K562 (cell line): ENCODE measurements at regions not wholly inside any gene's neighbourhood (a gene's known extent, or its start where the extent isn't known, plus 50 kb on each side); places are given as distances from the start of the nearest gene placed in this dataset.
A peak's percentile ranks its signal among the peaks of the same experiment; 100 is the strongest.

ENCODE experiments used
- ATF6 ChIP-seq: sonication (generic); formaldehyde crosslinking; IDR thresholded peaks from 2 replicates; pipeline ENCODE4 v1.4.0; 2020; ENCODE audit warnings: mild to moderate bottlenecking, missing genetic modification reagents
- CREM ChIP-seq: IDR thresholded peaks from 2 replicates; pipeline ENCODE4 v1.6.1; 2014; ENCODE audit warnings: antibody characterized with exemption, low read depth
- CTCFL ChIP-seq: IDR thresholded peaks from 2 replicates; pipeline ENCODE4 v1.6.1; 2011; ENCODE audit warnings: borderline replicate concordance, low read depth, mild to moderate bottlenecking, moderate library complexity, low read length; ENCODE audit not compliant: insufficient read depth, poor library complexity, severe bottlenecking
- CXXC5 ChIP-seq: fragments of 250-450 bp; sonication (Bioruptor Pico); IDR thresholded peaks from 2 replicates; pipeline ENCODE4 v1.8.0; 2022; ENCODE audit warnings: inconsistent platforms, mild to moderate bottlenecking, moderate library complexity
- GABPA ChIP-seq: fragments of 200-800 bp; sonication (Bioruptor generic); conservative IDR thresholded peaks from 2 replicates; pipeline ENCODE4 v1.6.1; 2016; ENCODE audit warnings: low read depth, missing genetic modification characterization, missing compliant biosample characterization
- HCFC1 ChIP-seq: IDR thresholded peaks from 2 replicates; pipeline ENCODE4 v1.6.1; 2012; ENCODE audit warnings: low read depth, low read length, improper control_type of control experiment
- HIVEP1 ChIP-seq: fragments of 250-450 bp; sonication (Bioruptor Pico); IDR thresholded peaks from 2 replicates; pipeline ENCODE4 v1.4.0; 2020; ENCODE audit warnings: mild to moderate bottlenecking
- HMGN3 ChIP-seq: IDR thresholded peaks from 2 replicates; pipeline ENCODE4 v1.6.1; 2011; ENCODE audit warnings: borderline replicate concordance, low read depth, mild to moderate bottlenecking, mixed read lengths, low read length; ENCODE audit not compliant: insufficient read length; ENCODE audit errors: extremely low read depth
- KDM1A ChIP-seq, 2 experiments: fragments of 450-650 bp; IDR thresholded peaks; 2 replicates each; pipeline ENCODE4 v1.6.1; 2016; ENCODE audit warnings: mild to moderate bottlenecking in 2 of 2
- MAFK ChIP-seq: IDR thresholded peaks from 2 replicates; pipeline ENCODE4 v1.6.1; 2011; ENCODE audit warnings: low read length, improper control_type of control experiment
- MBD2 ChIP-seq: sonication (generic); IDR thresholded peaks from 2 replicates; pipeline ENCODE4 v1.6.1; 2016; ENCODE audit warnings: low read depth, borderline replicate concordance
- NONO ChIP-seq, 2 experiments: fragments of 200-400 bp in 1 of 2; fragments of 450-650 bp in 1 of 2; formaldehyde crosslinking in 1 of 2; IDR thresholded peaks; 2 replicates each; pipeline ENCODE4 v1.6.1; 2017; ENCODE audit warnings: low read depth in 2 of 2, mild to moderate bottlenecking in 2 of 2, moderate library complexity in 2 of 2, low read length in 1 of 2
- NR1H2 ChIP-seq: sonication (generic); formaldehyde crosslinking; IDR thresholded peaks from 2 replicates; pipeline ENCODE4 v1.4.0; 2020; ENCODE audit warnings: mild to moderate bottlenecking, missing genetic modification reagents
- NR2C1 ChIP-seq, 2 experiments: fragments of 450-650 bp; IDR thresholded peaks; 2 replicates each; pipeline ENCODE4 v1.6.1; 2017; ENCODE audit warnings: mild to moderate bottlenecking in 2 of 2, antibody characterized with exemption in 1 of 2, inconsistent platforms in 1 of 2, missing compliant biosample characterization in 1 of 2, missing genetic modification characterization in 1 of 2
- NRF1 ChIP-seq, 2 experiments: fragments of 450-650 bp; IDR thresholded peaks in 1 of 2; conservative IDR thresholded peaks in 1 of 2; 2 replicates each; pipeline ENCODE4 v1.6.1; 2014; ENCODE audit warnings: mild to moderate bottlenecking in 2 of 2
- POLR2AphosphoS5 ChIP-seq: IDR thresholded peaks from 2 replicates; pipeline ENCODE4 v1.6.1; 2011; ENCODE audit warnings: mild to moderate bottlenecking, low read depth, low read length, moderate library complexity; ENCODE audit not compliant: control insufficient read depth, insufficient read depth
- SMC3 ChIP-seq: conservative IDR thresholded peaks from 2 replicates; pipeline ENCODE4 v1.6.1; 2011; ENCODE audit warnings: low read depth, low read length, improper control_type of control experiment; ENCODE audit not compliant: insufficient read depth
- SP2 ChIP-seq: IDR thresholded peaks from 2 replicates; pipeline ENCODE4 v1.6.1; 2011; ENCODE audit warnings: mild to moderate bottlenecking, low read depth, low read length, moderate library complexity; ENCODE audit not compliant: poor library complexity, severe bottlenecking; ENCODE audit errors: extremely low read depth
- SUPT5H ChIP-seq: fragments of 450-650 bp; IDR thresholded peaks from 2 replicates; pipeline ENCODE4 v1.6.1; 2016
- TBL1XR1 ChIP-seq, 2 experiments: IDR thresholded peaks; 2 replicates each; pipeline ENCODE4 v1.6.1; 2012; ENCODE audit warnings: improper control_type of control experiment in 2 of 2, low read length in 2 of 2, mild to moderate bottlenecking in 1 of 2
- ZBED1 ChIP-seq: IDR thresholded peaks from 2 replicates; pipeline ENCODE4 v1.6.1; 2014
- ZBTB26 ChIP-seq: fragments of 450-650 bp; formaldehyde crosslinking; IDR thresholded peaks from 2 replicates; pipeline ENCODE4 v1.4.0; 2022; ENCODE audit warnings: missing genetic modification characterization

GRCh38 chr9:40991741-40992471 lies 136.6 kb downstream of the FOXD4L6 start (continued):
- TF ChIP-seq ZBTB26 (CRISPR knock-in tag) = 0 out of 2 replicates have a peak, but pooled peaks have one; percentile 48
- TF ChIP-seq CTCFL = peak; percentile 74
- TF ChIP-seq KDM1A (IDR thresholded peaks at IDR 0.05) = peak; percentile 58 to 63; a peak in 3 of 4 replicates
- TF ChIP-seq TBL1XR1 (IDR thresholded peaks at IDR 0.05; ENCODE audit: low read length in 2 of 2) = peak; percentile 37 to 45; a peak in 2 of 4 replicates
- TF ChIP-seq NRF1 (conservative IDR thresholded peaks at IDR 0.05 in 1 of 2, IDR thresholded peaks at IDR 0.05 in 1 of 2) = peak; percentile 54 to 68
- peak; percentile 53 to 68; a peak in 2 of 4 replicates for TF ChIP-seq NONO (IDR thresholded peaks at IDR 0.05; ENCODE audit: low read depth in 2 of 2, low read length in 1 of 2)
- 0 out of 2 replicates have a peak, but pooled peaks have one; percentile 64 for TF ChIP-seq NR1H2 (CRISPR knock-in tag)
- TF ChIP-seq MAFK = 0 out of 2 replicates have a peak, but pooled peaks have one; percentile 5
- peak; percentile 44; the same call in 1 of the 2 replicates for TF ChIP-seq HIVEP1 (CRISPR knock-in tag)
- TF ChIP-seq ATF6 (CRISPR knock-in tag) = peak; percentile 95
- TF ChIP-seq SUPT5H = peak; percentile 69; the same call in 1 of the 2 replicates
- TF ChIP-seq SP2 = peak; percentile 7
- peak; percentile 66; the same call in 1 of the 2 replicates for TF ChIP-seq NR2C1 (IDR thresholded peaks at IDR 0.05)
- TF ChIP-seq NR2C1 (tag; IDR thresholded peaks at IDR 0.05) = peak; percentile 91
- TF ChIP-seq HMGN3 = peak; percentile 65
- peak; percentile 89 for TF ChIP-seq MBD2
- peak; percentile 73 for TF ChIP-seq HCFC1
- peak; percentile 90 for TF ChIP-seq POLR2AphosphoS5
- peak; percentile 67 for TF ChIP-seq CREM
- peak; percentile 41 for TF ChIP-seq SMC3
- TF ChIP-seq CXXC5 (CRISPR knock-in tag) = peak; percentile 66
- peak; percentile 85 for TF ChIP-seq GABPA (tag)
- TF ChIP-seq ZBED1 = 0 out of 2 replicates have a peak, but pooled peaks have one; percentile 31
